ENCODE measurements at regions not wholly inside any gene's neighbourhood (a gene's known extent, or its start where the extent isn't known, plus 50 kb on each side); places are given as distances from the start of the nearest gene placed in this dataset.

- TF ChIP-seq HDAC2 (IDR thresholded peaks at IDR 0.05; ENCODE audit: borderline replicate concordance in 1 of 2, low read depth in 2 of 2, low read length in 2 of 2) = no peak
- no peak for TF ChIP-seq RFX5 (IDR thresholded peaks at IDR 0.05; ENCODE audit: borderline replicate concordance, low read depth, low read length)
- TF ChIP-seq CTCF (IDR thresholded peaks at IDR 0.05; ENCODE audit: control extremely low read depth in 1 of 3, insufficient read depth in 1 of 3, low read depth in 1 of 3, low read length in 3 of 3) = no peak
- no peak for TF ChIP-seq CBX5 (IDR thresholded peaks at IDR 0.05; ENCODE audit: low read depth, low read length)
- TF ChIP-seq POLR2A (IDR thresholded peaks at IDR 0.05; ENCODE audit: control extremely low read depth in 1 of 2, low read depth in 2 of 2, low read length in 2 of 2) = no peak
- TF ChIP-seq RAD21 (IDR thresholded peaks at IDR 0.05 in 1 of 2, conservative IDR thresholded peaks at IDR 0.05 in 1 of 2; ENCODE audit: low read depth in 2 of 2, low read length in 2 of 2) = no peak
Measured at GRCh38 chr15:66933932-66934867, 131.2 kb upstream of the SMAD3 start (continued).
